OCI-LY3 (cell line): ENCODE measurements at regions not wholly inside any gene's neighbourhood (a gene's known extent, or its start where the extent isn't known, plus 50 kb on each side); places are given as distances from the start of the nearest gene placed in this dataset.

Source experiments
- EZH2phosphoT487 ChIP-seq: fragments of 200-600 bp; shearing (Covaris generic); IDR thresholded peaks from 2 replicates; pipeline ENCODE4 v1.6.1; 2018; ENCODE audit warnings: antibody characterized with exemption, mixed run types, low read depth
- TF ChIP-seq, protein P1 (sequence below): fragments of 200-600, 300-600 bp; sonication (generic); IDR thresholded peaks from 2 replicates; pipeline ENCODE4 v1.5.1; 2014; ENCODE audit warnings: antibody characterized with exemption, low read length, low read depth

- TF ChIP-seq, protein P1, sequence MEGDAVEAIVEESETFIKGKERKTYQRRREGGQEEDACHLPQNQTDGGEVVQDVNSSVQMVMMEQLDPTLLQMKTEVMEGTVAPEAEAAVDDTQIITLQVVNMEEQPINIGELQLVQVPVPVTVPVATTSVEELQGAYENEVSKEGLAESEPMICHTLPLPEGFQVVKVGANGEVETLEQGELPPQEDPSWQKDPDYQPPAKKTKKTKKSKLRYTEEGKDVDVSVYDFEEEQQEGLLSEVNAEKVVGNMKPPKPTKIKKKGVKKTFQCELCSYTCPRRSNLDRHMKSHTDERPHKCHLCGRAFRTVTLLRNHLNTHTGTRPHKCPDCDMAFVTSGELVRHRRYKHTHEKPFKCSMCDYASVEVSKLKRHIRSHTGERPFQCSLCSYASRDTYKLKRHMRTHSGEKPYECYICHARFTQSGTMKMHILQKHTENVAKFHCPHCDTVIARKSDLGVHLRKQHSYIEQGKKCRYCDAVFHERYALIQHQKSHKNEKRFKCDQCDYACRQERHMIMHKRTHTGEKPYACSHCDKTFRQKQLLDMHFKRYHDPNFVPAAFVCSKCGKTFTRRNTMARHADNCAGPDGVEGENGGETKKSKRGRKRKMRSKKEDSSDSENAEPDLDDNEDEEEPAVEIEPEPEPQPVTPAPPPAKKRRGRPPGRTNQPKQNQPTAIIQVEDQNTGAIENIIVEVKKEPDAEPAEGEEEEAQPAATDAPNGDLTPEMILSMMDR, result no peak
- TF ChIP-seq EZH2phosphoT487, result no peak
Measured at GRCh38 chr6:115443825-115444478, 616.7 kb downstream of the FRK start.
